ENCODE measurements at regions not wholly inside any gene's neighbourhood (a gene's known extent, or its start where the extent isn't known, plus 50 kb on each side); places are given as distances from the start of the nearest gene placed in this dataset.

- Histone ChIP-seq H3K9me3 (no peaks in the 10 kb centered on the region), H3K27ac (peak overlapping the region in 1 of 4 donors; percentile 40), H3K36me3 (no peaks in the 10 kb centered on the region), H3K4me3 (no peak overlapping the region), H3K27me3 (peaks cover 0 to 5% of the 10 kb centered on the region in 2 donors), H3K4me1 (peaks cover 0 to 14% (median 0%) of the 10 kb centered on the region in 4 donors)
- no peak for DNase-seq (ENCODE audit: low spot score in 2 of 2)
- WGBS, 2 donors, result 46 to 53% methylated on average over 5 of the region's 5 CpGs
- TF ChIP-seq, protein P1, sequence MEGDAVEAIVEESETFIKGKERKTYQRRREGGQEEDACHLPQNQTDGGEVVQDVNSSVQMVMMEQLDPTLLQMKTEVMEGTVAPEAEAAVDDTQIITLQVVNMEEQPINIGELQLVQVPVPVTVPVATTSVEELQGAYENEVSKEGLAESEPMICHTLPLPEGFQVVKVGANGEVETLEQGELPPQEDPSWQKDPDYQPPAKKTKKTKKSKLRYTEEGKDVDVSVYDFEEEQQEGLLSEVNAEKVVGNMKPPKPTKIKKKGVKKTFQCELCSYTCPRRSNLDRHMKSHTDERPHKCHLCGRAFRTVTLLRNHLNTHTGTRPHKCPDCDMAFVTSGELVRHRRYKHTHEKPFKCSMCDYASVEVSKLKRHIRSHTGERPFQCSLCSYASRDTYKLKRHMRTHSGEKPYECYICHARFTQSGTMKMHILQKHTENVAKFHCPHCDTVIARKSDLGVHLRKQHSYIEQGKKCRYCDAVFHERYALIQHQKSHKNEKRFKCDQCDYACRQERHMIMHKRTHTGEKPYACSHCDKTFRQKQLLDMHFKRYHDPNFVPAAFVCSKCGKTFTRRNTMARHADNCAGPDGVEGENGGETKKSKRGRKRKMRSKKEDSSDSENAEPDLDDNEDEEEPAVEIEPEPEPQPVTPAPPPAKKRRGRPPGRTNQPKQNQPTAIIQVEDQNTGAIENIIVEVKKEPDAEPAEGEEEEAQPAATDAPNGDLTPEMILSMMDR (IDR thresholded peaks at IDR 0.05), result no peak
- TF ChIP-seq EP300 (IDR thresholded peaks at IDR 0.05) (no peak), POLR2A (IDR thresholded peaks at IDR 0.05) (no peak)
These were observed 192.8 kb downstream of the MTX2 start for GRCh38 chr2:176461809-176462670.

GRCh38 chr2:176463546-176463945 lies 194.3 kb downstream of the MTX2 start:
- H3K27ac ChIP-seq, result no peak overlapping the region
- peaks cover 0 to 14% (median 0%) of the 10 kb centered on the region in 4 donors for H3K4me1 ChIP-seq
- WGBS, 2 donors, result 87 to 92% methylated on average over 3 of the region's 3 CpGs
- H3K36me3 ChIP-seq, result no peaks in the 10 kb centered on the region
- no peak for DNase-seq (ENCODE audit: low spot score in 2 of 2)
- H3K27me3 ChIP-seq, result peaks cover 0 to 5% of the 10 kb centered on the region in 2 donors
- H3K4me3 ChIP-seq, result no peak overlapping the region
- TF ChIP-seq, protein P1 (IDR thresholded peaks at IDR 0.05), result no peak
- TF ChIP-seq POLR2A (IDR thresholded peaks at IDR 0.05), result no peak
- no peak for TF ChIP-seq EP300 (IDR thresholded peaks at IDR 0.05)
- no peaks in the 10 kb centered on the region for H3K9me3 ChIP-seq

- no peaks in the 10 kb centered on the region for H3K36me3 ChIP-seq
- TF ChIP-seq POLR2A (IDR thresholded peaks at IDR 0.05) (no peak), EP300 (IDR thresholded peaks at IDR 0.05) (no peak)
- TF ChIP-seq, protein P1 (IDR thresholded peaks at IDR 0.05), result no peak
- H3K27me3 ChIP-seq, result peaks cover 0 to 5% of the 10 kb centered on the region in 2 donors
- WGBS, 2 donors, result 74 to 77% methylated on average over 10 of the region's 10 CpGs
- H3K9me3 ChIP-seq, result no peaks in the 10 kb centered on the region
- no peak overlapping the region for H3K27ac ChIP-seq
- no peak for DNase-seq (ENCODE audit: low spot score in 2 of 2)
- peaks cover 0 to 14% (median 0%) of the 10 kb centered on the region in 4 donors for H3K4me1 ChIP-seq
- H3K4me3 ChIP-seq, result no peak overlapping the region
These were observed 195.8 kb downstream of the MTX2 start for GRCh38 chr2:176464886-176465564.

GRCh38 chr2:176466918-176467452 lies 197.7 kb downstream of the MTX2 start:
- TF ChIP-seq EP300 (IDR thresholded peaks at IDR 0.05) (no peak), POLR2A (IDR thresholded peaks at IDR 0.05) (no peak)
- TF ChIP-seq, protein P1 (IDR thresholded peaks at IDR 0.05), result no peak
- 79 to 82% methylated on average over 5 of the region's 5 CpGs for WGBS, 2 donors

More at GRCh38 chr2:176466918-176467452, 197.7 kb downstream of the MTX2 start:
- H3K9me3 ChIP-seq, result no peaks in the 10 kb centered on the region
- peaks cover 0 to 5% of the 10 kb centered on the region in 2 donors for H3K27me3 ChIP-seq
- H3K36me3 ChIP-seq, result no peaks in the 10 kb centered on the region
- no peak overlapping the region for H3K4me3 ChIP-seq
- DNase-seq (ENCODE audit: low spot score in 2 of 2), result no peak
- H3K27ac ChIP-seq, result no peak overlapping the region
- peaks cover 0 to 2% (median 0%) of the 10 kb centered on the region in 4 donors for H3K4me1 ChIP-seq
